Brain microvascular endothelial cell (primary cell): ENCODE measurements at regions not wholly inside any gene's neighbourhood (a gene's known extent, or its start where the extent isn't known, plus 50 kb on each side); places are given as distances from the start of the nearest gene placed in this dataset.
A peak's percentile ranks its signal among the peaks of the same experiment; 100 is the strongest.
"Not testable (repeated sequence)": the region's sequence is repeated elsewhere in the genome, so short reads cannot be mapped to it uniquely, and the experiment has no call there.

Experiments used
- DNase-seq: peaks from one replicate; pipeline ENCODE4 v3.0.0-alpha.2; 2020
- H3K27ac ChIP-seq: fragments of 250-450 bp; sonication (Bioruptor Pico); 2 replicates; pipeline ENCODE4 v1.5.1; 2020; ENCODE audit warnings: mild to moderate bottlenecking, moderate library complexity
- H3K27me3 ChIP-seq: fragments of 250-450 bp; sonication (Bioruptor Pico); replicated peaks from 2 replicates; pipeline ENCODE4 v1.5.1; 2020; ENCODE audit warnings: mild to moderate bottlenecking
- H3K36me3 ChIP-seq: fragments of 250-450 bp; sonication (Bioruptor Pico); replicated peaks from 2 replicates; pipeline ENCODE4 v1.5.1; 2020; ENCODE audit warnings: mild to moderate bottlenecking
- H3K4me3 ChIP-seq: 2 replicates; pipeline ENCODE4 v1.5.1; 2011; ENCODE audit warnings: low read depth, mild to moderate bottlenecking, control low read depth, low read length, moderate library complexity
- CTCF ChIP-seq: IDR thresholded peaks from 2 replicates; pipeline ENCODE4 v1.5.1; 2011; ENCODE audit warnings: low read depth, mild to moderate bottlenecking, moderate library complexity, low read length, control low read depth, inconsistent platforms; ENCODE audit errors: missing control alignments
- in situ Hi-C: cut with HindIII; loops from 2 replicates; pipeline ENCODE4 v1.10.0; 2017; ENCODE audit warnings: low sequenced_read_pairs, low pct_ligation_motif_present

DNA sequence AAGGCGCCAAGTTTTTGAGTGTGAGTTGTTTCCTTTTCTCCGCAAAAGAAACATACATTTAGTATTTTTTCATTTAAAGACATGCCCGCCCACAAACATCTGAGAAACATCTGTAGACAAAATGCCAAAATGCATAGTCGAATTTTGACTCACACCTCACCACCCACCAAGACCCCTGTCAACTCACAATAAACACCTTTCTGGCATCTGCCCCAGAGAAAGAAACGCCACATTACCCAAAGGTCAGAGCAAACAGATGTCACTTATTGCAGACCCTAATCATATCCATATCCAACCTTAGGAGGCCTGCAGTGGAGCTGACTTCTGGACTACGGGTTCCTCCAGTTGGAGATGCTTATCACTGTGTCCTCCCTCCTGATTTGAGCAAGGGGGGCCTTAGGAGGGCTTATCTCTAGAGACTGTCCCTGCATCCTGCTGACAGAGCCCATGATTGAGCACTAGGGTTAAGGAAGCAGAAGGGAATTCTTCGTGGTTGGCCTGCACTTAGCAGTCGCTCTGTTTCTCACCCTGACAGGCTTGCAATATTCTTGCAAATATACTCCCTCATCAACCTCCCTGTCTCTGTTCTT, 90.5 kb upstream of the TBX18 start:
- no peak overlapping the region for H3K4me3 ChIP-seq
- H3K27me3 ChIP-seq: no peaks in the 10 kb centered on the region
- H3K27ac ChIP-seq: no peak overlapping the region
- DNase-seq: no peak
- H3K36me3 ChIP-seq: no peaks in the 10 kb centered on the region
- in situ Hi-C loops: no loop called here
- no peak for TF ChIP-seq CTCF

DNA sequence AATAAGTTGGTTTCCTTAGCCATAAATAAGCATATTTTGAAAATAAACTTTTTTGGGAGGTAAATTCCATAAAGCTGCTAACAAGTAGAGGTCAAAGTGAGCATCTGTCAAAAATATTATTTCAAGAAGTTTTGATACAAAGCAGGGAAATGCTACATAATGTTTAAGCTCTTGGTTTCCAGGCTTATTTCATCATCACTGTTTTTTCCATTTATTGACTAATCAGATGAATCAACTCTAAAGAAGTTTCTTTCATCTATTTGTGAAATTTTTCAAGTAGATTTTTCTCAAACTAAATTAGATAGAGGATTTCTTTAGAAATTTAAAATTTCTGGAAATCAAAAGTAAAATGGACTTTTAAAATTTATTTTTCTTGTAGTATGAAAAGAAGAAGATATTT, 89.5 kb upstream of the TBX18 start:
- H3K27me3 ChIP-seq: no peaks in the 10 kb centered on the region
- H3K27ac ChIP-seq: no peak overlapping the region
- TF ChIP-seq CTCF: no peak
- in situ Hi-C loops: no loop called here
- no peak overlapping the region for H3K4me3 ChIP-seq
- DNase-seq: no peak
- no peaks in the 10 kb centered on the region for H3K36me3 ChIP-seq

DNA sequence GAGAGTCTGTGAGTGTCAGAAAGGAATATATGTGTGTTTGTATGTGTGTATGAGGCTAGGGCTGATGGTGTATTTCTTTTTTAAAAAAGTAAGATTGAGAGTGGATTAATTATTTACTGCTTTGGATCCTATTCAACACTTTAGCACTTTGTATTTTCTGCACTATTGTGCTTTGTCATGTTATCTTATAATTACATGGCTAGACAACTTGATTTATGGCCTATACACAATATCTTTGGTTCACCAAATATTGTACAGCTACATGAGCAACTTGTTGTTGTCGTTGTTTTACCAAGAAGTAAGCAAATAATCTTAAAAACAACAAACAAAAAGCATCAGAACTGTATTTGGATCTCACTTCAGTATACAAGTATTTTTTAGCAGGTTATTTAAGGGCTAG, 84.6 kb upstream of the TBX18 start:
- Histone ChIP-seq H3K27me3 (no peaks in the 10 kb centered on the region), H3K27ac (no peak overlapping the region), H3K4me3 (no peak overlapping the region), H3K36me3 (no peaks in the 10 kb centered on the region)
- no peak for TF ChIP-seq CTCF
- in situ Hi-C loops: no loop called here
- no peak for DNase-seq

DNA sequence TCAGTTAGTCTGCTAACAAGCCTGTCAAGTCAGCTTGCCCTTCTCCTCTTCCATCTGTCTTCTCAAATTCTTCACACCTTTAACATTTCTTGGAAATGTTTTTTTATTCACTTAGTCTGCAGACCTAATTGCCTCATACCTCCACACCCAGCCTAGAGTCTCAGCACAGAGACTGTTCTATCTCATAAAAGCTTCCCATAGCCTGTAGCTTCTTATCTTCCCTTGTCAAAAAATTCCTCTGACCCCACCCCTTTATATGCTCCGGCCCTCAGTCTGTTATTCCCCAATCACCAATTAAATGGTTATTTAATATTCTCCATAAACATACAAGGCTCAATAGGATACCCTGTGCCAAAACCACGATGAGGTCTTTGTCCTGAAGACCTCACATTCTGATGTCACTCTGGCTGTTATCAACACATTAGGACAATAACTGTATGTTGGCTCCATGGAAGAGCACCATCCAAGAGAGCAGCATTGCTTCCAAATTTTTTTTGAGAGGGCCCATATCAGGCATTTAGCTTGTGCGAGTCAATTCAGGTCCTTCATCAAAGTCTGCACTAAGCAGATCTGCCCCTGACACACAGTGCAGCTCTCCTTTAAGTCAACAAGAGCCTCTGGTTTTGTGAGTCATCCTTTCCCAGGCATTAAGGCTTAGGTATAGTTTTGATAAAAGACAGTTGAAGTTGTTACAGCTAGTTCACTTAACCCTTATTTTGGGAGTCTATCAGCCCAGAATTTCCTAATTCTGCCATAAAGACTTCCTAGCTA, 83.2 kb upstream of the TBX18 start:
- H3K27ac ChIP-seq: no peak overlapping the region
- TF ChIP-seq CTCF: no peak
- no peaks in the 10 kb centered on the region for H3K36me3 ChIP-seq
- H3K4me3 ChIP-seq: no peak overlapping the region
- DNase-seq: peak; percentile 74
- H3K27me3 ChIP-seq: no peaks in the 10 kb centered on the region
- in situ Hi-C loops: no loop called here

DNA sequence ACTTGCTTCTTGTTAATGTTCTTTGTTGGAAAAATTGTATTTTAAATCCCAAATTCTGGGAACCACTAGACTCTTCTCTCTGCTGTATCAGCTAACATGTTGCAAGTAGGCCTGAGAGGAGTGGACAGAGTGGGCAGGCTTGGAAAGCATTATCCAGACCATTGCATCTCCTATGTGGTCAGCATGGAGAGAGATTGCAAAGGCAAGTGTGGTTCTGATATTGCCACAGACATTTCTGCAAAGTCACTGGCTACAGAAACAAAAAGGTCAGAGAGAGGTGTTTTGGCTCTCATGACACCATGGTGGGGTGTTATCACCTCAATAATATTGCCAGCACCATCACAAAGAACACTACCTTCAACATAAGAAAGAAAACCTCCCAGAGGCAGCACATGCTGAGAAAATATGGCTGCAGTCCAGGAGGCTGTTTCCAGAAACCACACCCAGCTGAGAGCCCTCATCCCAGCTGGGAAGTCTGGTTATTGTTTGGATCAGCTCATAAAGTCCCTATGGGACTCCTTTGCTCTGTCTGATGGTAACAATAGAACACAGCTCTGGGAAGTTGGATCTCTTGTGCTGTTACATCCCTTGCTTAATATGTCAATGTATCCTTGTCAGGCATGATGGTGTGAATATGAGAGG, 78.2 kb upstream of the TBX18 start:
- no peaks in the 10 kb centered on the region for H3K36me3 ChIP-seq
- H3K27ac ChIP-seq: no peak overlapping the region
- DNase-seq: peak; percentile 6
- in situ Hi-C loops: no loop called here
- no peaks in the 10 kb centered on the region for H3K27me3 ChIP-seq
- no peak for TF ChIP-seq CTCF
- H3K4me3 ChIP-seq: no peak overlapping the region

DNA sequence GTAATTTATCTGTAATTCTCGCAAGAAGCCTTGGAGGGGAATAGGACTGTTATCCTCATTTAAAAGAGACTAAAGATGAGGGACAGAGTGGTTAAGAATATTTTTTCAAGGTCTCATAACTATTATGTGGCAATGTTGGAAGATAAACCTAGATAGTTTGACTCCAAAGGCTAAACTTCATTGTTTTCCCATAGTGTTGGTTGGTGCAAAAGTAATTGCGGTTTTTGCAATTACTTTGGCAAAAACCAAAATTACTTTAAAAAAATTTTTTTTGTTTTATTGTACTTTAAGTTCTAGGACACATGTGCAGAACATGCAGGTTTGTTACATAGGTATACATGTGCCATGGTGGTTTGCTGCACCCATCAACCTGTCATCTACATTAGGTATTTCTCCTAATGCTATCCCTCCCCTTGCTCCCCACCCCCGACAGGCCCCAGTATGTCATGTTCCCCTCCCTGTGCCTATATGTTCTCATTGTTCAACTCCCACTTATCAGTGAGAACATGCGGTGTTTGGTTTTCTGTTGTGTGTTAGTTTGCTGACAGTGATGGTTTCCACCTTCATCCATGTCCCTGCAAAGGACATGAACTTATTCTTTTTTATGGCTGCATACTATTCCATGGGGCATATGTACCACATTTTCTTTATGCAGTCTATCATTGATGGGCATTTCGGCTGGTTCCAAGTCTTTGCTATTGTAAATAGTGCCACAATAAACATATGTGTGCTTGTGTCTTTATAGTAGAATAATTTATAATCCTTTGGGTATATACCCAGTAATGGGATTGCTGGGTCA, 72.9 kb upstream of the TBX18 start:
- DNase-seq, H3K36me3 ChIP-seq, H3K27me3 ChIP-seq, H3K4me3 ChIP-seq, H3K27ac ChIP-seq, in situ Hi-C loops: not testable (repeated sequence)
